DOHH2 (cell line): ENCODE measurements at regions not wholly inside any gene's neighbourhood (a gene's known extent, or its start where the extent isn't known, plus 50 kb on each side); places are given as distances from the start of the nearest gene placed in this dataset.

ENCODE experiments used
- CTCF ChIP-seq: fragments of 200-600 bp; sonication (generic); IDR thresholded peaks from one replicate; pipeline ENCODE4 v1.5.1; 2014; ENCODE audit warnings: antibody characterized with exemption, mild to moderate bottlenecking, low read depth, low read length; ENCODE audit not compliant: poor library complexity, severe bottlenecking
- EZH2phosphoT487 ChIP-seq: fragments of 200-600 bp; sonication (generic); IDR thresholded peaks from 2 replicates; pipeline ENCODE4 v1.6.1; 2017; ENCODE audit warnings: borderline replicate concordance, mild to moderate bottlenecking, antibody characterized with exemption, low read length, moderate library complexity, mixed read lengths

GRCh38 chr2:160825433-160825832, 331.8 kb upstream of the RBMS1 start:
- no peak for TF ChIP-seq CTCF
- no peak for TF ChIP-seq EZH2phosphoT487
